H9 (cell line): ENCODE measurements at regions not wholly inside any gene's neighbourhood (a gene's known extent, or its start where the extent isn't known, plus 50 kb on each side); places are given as distances from the start of the nearest gene placed in this dataset.

Source experiments
- DNase-seq: peaks from one replicate; pipeline ENCODE4 v3.0.0-alpha.2; 2017
- H2AFZ ChIP-seq: one replicate; pipeline ENCODE4 v1.6.1; 2013; ENCODE audit warnings: mild to moderate bottlenecking, low read length, control low read depth, moderate library complexity
- H2AK5ac ChIP-seq: 2 replicates; pipeline ENCODE4 v1.6.1; 2013; ENCODE audit warnings: low read length, control low read depth, mixed read lengths; ENCODE audit not compliant: insufficient read length
- H2BK120ac ChIP-seq: one replicate; pipeline ENCODE4 v1.6.1; 2013; ENCODE audit warnings: low read depth, mild to moderate bottlenecking, low read length, control low read depth, inconsistent platforms; ENCODE audit not compliant: poor library complexity, severe bottlenecking
- H2BK12ac ChIP-seq: 2 replicates; pipeline ENCODE4 v1.6.1; 2013; ENCODE audit warnings: low read length, control low read depth, mixed read lengths, low read depth; ENCODE audit not compliant: insufficient read length
- H2BK15ac ChIP-seq: 2 replicates; pipeline ENCODE4 v1.6.1; 2013; ENCODE audit warnings: low read depth, low read length, control low read depth
- H2BK20ac ChIP-seq: one replicate; pipeline ENCODE4 v1.6.1; 2013; ENCODE audit warnings: low read depth, mild to moderate bottlenecking, low read length, control low read depth, inconsistent platforms; ENCODE audit not compliant: poor library complexity, severe bottlenecking
- H2BK5ac ChIP-seq: 2 replicates; pipeline ENCODE4 v1.6.1; 2013; ENCODE audit warnings: low read length, control low read depth, mixed read lengths; ENCODE audit not compliant: insufficient read length
- H3K14ac ChIP-seq: 2 replicates; pipeline ENCODE4 v1.6.1; 2013; ENCODE audit warnings: low read length, control low read depth; ENCODE audit not compliant: insufficient read depth
- H3K18ac ChIP-seq: 2 replicates; pipeline ENCODE4 v1.6.1; 2013; ENCODE audit warnings: low read depth, mild to moderate bottlenecking, mixed read lengths, low read length, control low read depth; ENCODE audit not compliant: insufficient read length
- H3K23ac ChIP-seq: 2 replicates; pipeline ENCODE4 v1.6.1; 2013; ENCODE audit warnings: low read length, control low read depth, mixed read lengths, low read depth; ENCODE audit not compliant: insufficient read length
- H3K23me2 ChIP-seq: 2 replicates; pipeline ENCODE4 v1.6.1; 2013; ENCODE audit warnings: low read depth, mild to moderate bottlenecking, mixed read lengths, low read length, control low read depth; ENCODE audit not compliant: insufficient read length, poor library complexity, severe bottlenecking
- H3K27ac ChIP-seq: 2 replicates; pipeline ENCODE4 v1.5.1; 2013; ENCODE audit warnings: low read length, control low read depth, mixed read lengths, low read depth; ENCODE audit not compliant: insufficient read length
- H3K27me3 ChIP-seq: 2 replicates; pipeline ENCODE4 v1.6.1; 2013; ENCODE audit warnings: low read length, control low read depth, inconsistent platforms; ENCODE audit not compliant: insufficient read depth
- H3K4ac ChIP-seq: 2 replicates; pipeline ENCODE4 v1.6.1; 2013; ENCODE audit warnings: low read depth, mild to moderate bottlenecking, control low read depth, inconsistent platforms, low read length, moderate library complexity
- H3K4me1 ChIP-seq: 2 replicates; pipeline ENCODE4 v1.6.1; 2013; ENCODE audit warnings: low read length, control low read depth, inconsistent platforms; ENCODE audit not compliant: insufficient read depth
- H3K4me2 ChIP-seq: 2 replicates; pipeline ENCODE4 v1.6.1; 2013; ENCODE audit warnings: low read length, control low read depth, mixed read lengths; ENCODE audit not compliant: insufficient read length, insufficient read depth
- H3K56ac ChIP-seq: 2 replicates; pipeline ENCODE4 v1.6.1; 2013; ENCODE audit warnings: low read depth, mild to moderate bottlenecking, mixed read lengths, low read length, control low read depth; ENCODE audit not compliant: insufficient read length
- H3K79me1 ChIP-seq: 2 replicates; pipeline ENCODE4 v1.6.1; 2013; ENCODE audit warnings: low read depth, mild to moderate bottlenecking, moderate library complexity, low read length, control low read depth, inconsistent platforms; ENCODE audit not compliant: insufficient read depth, poor library complexity, severe bottlenecking
- H3K79me2 ChIP-seq: 2 replicates; pipeline ENCODE4 v1.6.1; 2013; ENCODE audit warnings: low read length, control low read depth, inconsistent platforms; ENCODE audit not compliant: insufficient read depth
- H3K9ac ChIP-seq: 2 replicates; pipeline ENCODE4 v1.6.1; 2013; ENCODE audit warnings: low read length, control low read depth, mixed read lengths; ENCODE audit not compliant: insufficient read length; ENCODE audit errors: extremely low read depth
- H3K9me3 ChIP-seq: one replicate; pipeline ENCODE4 v1.6.1; 2013; ENCODE audit warnings: low read depth, low read length, inconsistent platforms; ENCODE audit not compliant: control insufficient read depth
- H3T11ph ChIP-seq: one replicate; pipeline ENCODE4 v1.6.1; 2013; ENCODE audit warnings: mild to moderate bottlenecking, low read length, control low read depth, inconsistent platforms
- H4K20me1 ChIP-seq: one replicate; pipeline ENCODE4 v1.6.1; 2013; ENCODE audit not compliant: control insufficient read depth, insufficient read length, insufficient read depth
- H4K5ac ChIP-seq: 2 replicates; pipeline ENCODE4 v1.6.1; 2013; ENCODE audit warnings: low read depth, mild to moderate bottlenecking, mixed read lengths, low read length, control low read depth; ENCODE audit not compliant: insufficient read length
- H4K8ac ChIP-seq: replicated peaks from 2 replicates; pipeline ENCODE4 v1.6.1; 2013; ENCODE audit warnings: low read length, control low read depth, mixed read lengths, low read depth; ENCODE audit not compliant: insufficient read length
- H4K91ac ChIP-seq: 2 replicates; pipeline ENCODE4 v1.6.1; 2013; ENCODE audit warnings: low read depth, mild to moderate bottlenecking, moderate library complexity, mixed read lengths, low read length, control low read depth; ENCODE audit not compliant: insufficient read length
- H3K27ac Mint-ChIP-seq, 3 experiments: 2 replicates in 2 of 3; 3 replicates in 1 of 3; pipeline ENCODE4 v1.8.0; 2020 to 2021; ENCODE audit warnings: mixed read lengths in 3 of 3, mild to moderate bottlenecking in 1 of 3, moderate library complexity in 1 of 3
- H3K27me3 Mint-ChIP-seq: 2 replicates; pipeline ENCODE4 v1.8.0; 2021; ENCODE audit warnings: low read depth, mild to moderate bottlenecking, moderate library complexity, mixed read lengths
- H3K36me3 Mint-ChIP-seq, 3 experiments: 2 replicates in 2 of 3; 3 replicates in 1 of 3; pipeline ENCODE4 v1.8.0; 2020 to 2021; ENCODE audit warnings: low read depth in 3 of 3, mixed read lengths in 3 of 3; ENCODE audit not compliant: insufficient read depth in 1 of 3
- H3K4me1 Mint-ChIP-seq, 2 experiments: 2 replicates each; pipeline ENCODE4 v1.8.0; 2020; ENCODE audit warnings: mixed read lengths in 2 of 2
- H3K4me3 Mint-ChIP-seq, 2 experiments: 2 replicates in 1 of 2; 3 replicates in 1 of 2; pipeline ENCODE4 v1.8.0; 2020 to 2021; ENCODE audit warnings: mild to moderate bottlenecking in 2 of 2, mixed read lengths in 2 of 2, moderate library complexity in 1 of 2
- H3K9me3 Mint-ChIP-seq, 2 experiments: 2 replicates in 1 of 2; 3 replicates in 1 of 2; pipeline ENCODE4 v1.8.0; 2020; ENCODE audit warnings: mild to moderate bottlenecking in 2 of 2, mixed read lengths in 2 of 2, moderate library complexity in 1 of 2
- CTCF ChIP-seq: fragments of 200-600 bp; sonication (generic); conservative IDR thresholded peaks from 3 replicates; pipeline ENCODE4 v1.8.0; 2021; ENCODE audit warnings: antibody characterized with exemption, mild to moderate bottlenecking
- WGBS: extraction: QIAGEN DNeasy Blood & Tissue Kit; methylation state at CpG from one replicate; pipeline ENCODE4 v1.1.7; 2013; ENCODE audit warnings: missing lambda C conversion rate, low lambda C conversion rate, mixed read lengths; ENCODE audit not compliant: insufficient read length; ENCODE audit errors: extremely low coverage; 5-methylcytosine and 5-hydroxymethylcytosine counted together

GRCh38 chr15:91488452-91488851 is 365.1 kb upstream of the SLCO3A1 start:
- DNase-seq: no peak
- H3K79me2 ChIP-seq: no peaks in the 10 kb centered on the region

More at GRCh38 chr15:91488452-91488851, 365.1 kb upstream of the SLCO3A1 start:
- Mint-ChIP-seq H3K4me1 (peaks cover 19 to 20% of the 10 kb centered on the region in 2 experiments), H3K27ac (no peak overlapping the region), H3K36me3 (peaks cover 0 to 5% (median 0%) of the 10 kb centered on the region in 3 experiments; a peak in 2 of 7 replicates), H3K4me3 (no peak overlapping the region), H3K9me3 (peaks cover 0 to 3% of the 10 kb centered on the region in 2 experiments; a peak in 2 of 5 replicates), H3K27me3 (no peaks in the 10 kb centered on the region; the same call in none of the 2 replicates)
- H3K23me2 ChIP-seq: no peaks in the 10 kb centered on the region
- no peak overlapping the region for H3K23ac ChIP-seq
- no peaks in the 10 kb centered on the region for H3K79me1 ChIP-seq
- H2BK5ac ChIP-seq: no peak overlapping the region
- H3K14ac ChIP-seq: no peak overlapping the region
- no peak overlapping the region for H3K27ac ChIP-seq
- no peaks in the 10 kb centered on the region for H3K9me3 ChIP-seq
- H3K4me2 ChIP-seq: no peak overlapping the region
- no peaks in the 10 kb centered on the region for H3K27me3 ChIP-seq
- no peak for TF ChIP-seq CTCF
- H4K20me1 ChIP-seq: no peaks in the 10 kb centered on the region
- H2AFZ ChIP-seq: no peak overlapping the region
- H4K8ac ChIP-seq: no peak overlapping the region
- no peak overlapping the region for H3T11ph ChIP-seq
- no peak overlapping the region for H2BK20ac ChIP-seq
- no peak overlapping the region for H3K56ac ChIP-seq
- no CpG with 5 or more reads among the region's 4 CpGs for WGBS
- H2AK5ac ChIP-seq: no peak overlapping the region
- no peak overlapping the region for H4K91ac ChIP-seq
- H4K5ac ChIP-seq: no peak overlapping the region
- no peak overlapping the region for H3K9ac ChIP-seq
- H3K4me1 ChIP-seq: no peaks in the 10 kb centered on the region
- no peak overlapping the region for H3K4ac ChIP-seq
- H2BK120ac ChIP-seq: no peak overlapping the region
- H2BK12ac ChIP-seq: no peak overlapping the region
- no peak overlapping the region for H2BK15ac ChIP-seq
- H3K18ac ChIP-seq: no peak overlapping the region
